Bronchial epithelial cell (primary cell): ENCODE measurements at regions not wholly inside any gene's neighbourhood (a gene's known extent, or its start where the extent isn't known, plus 50 kb on each side); places are given as distances from the start of the nearest gene placed in this dataset.
A peak's percentile ranks its signal among the peaks of the same experiment; 100 is the strongest.
"Not testable (repeated sequence)": the region's sequence is repeated elsewhere in the genome, so short reads cannot be mapped to it uniquely, and the experiment has no call there.

Experiments used
- DNase-seq: peaks from one replicate; pipeline ENCODE4 v3.0.0-alpha.2; 2010; ENCODE audit warnings: low read depth
- FAIRE-seq: peaks from 2 replicates; lab custom pipeline; 2011; peaks lifted over from hg19 to GRCh38; lab: Jason Lieb, UNC
- H3K27me3 ChIP-seq: 2 replicates; pipeline ENCODE4 v1.5.1; 2011; ENCODE audit warnings: low read length; ENCODE audit not compliant: control insufficient read depth, insufficient read depth
- H3K36me3 ChIP-seq: 2 replicates; pipeline ENCODE4 v1.5.1; 2011; ENCODE audit warnings: low read length; ENCODE audit not compliant: control insufficient read depth, insufficient read depth
- H3K4me3 ChIP-seq: 2 replicates; pipeline ENCODE4 v1.5.1; 2011; ENCODE audit warnings: mild to moderate bottlenecking, low read depth, low read length, control low read depth
- CTCF ChIP-seq: IDR thresholded peaks from 2 replicates; pipeline ENCODE4 v1.5.1; 2011; ENCODE audit warnings: mild to moderate bottlenecking, moderate library complexity, low read length, control low read depth, inconsistent platforms; ENCODE audit not compliant: insufficient read depth, severe bottlenecking

- H3K36me3 ChIP-seq = no peaks in the 10 kb centered on the region
- TF ChIP-seq CTCF = no peak
- FAIRE-seq = no peak
- no peak overlapping the region for H3K4me3 ChIP-seq
- no peaks in the 10 kb centered on the region for H3K27me3 ChIP-seq
- DNase-seq = no peak
These were observed 116.3 kb downstream of the TANC2 start for GRCh38 chr17:63082273-63082861.

- Histone ChIP-seq H3K4me3 (no peak overlapping the region), H3K36me3 (no peaks in the 10 kb centered on the region), H3K27me3 (no peaks in the 10 kb centered on the region)
- DNase-seq (peak; percentile 39), FAIRE-seq (no peak)
- TF ChIP-seq CTCF = no peak
These were observed 116.9 kb downstream of the TANC2 start for GRCh38 chr17:63082952-63083351.

GRCh38 chr17:63086483-63087185 is 120.6 kb downstream of the TANC2 start:
- H3K36me3 ChIP-seq = no peaks in the 10 kb centered on the region
- peak; percentile 39 for DNase-seq
- no peaks in the 10 kb centered on the region for H3K27me3 ChIP-seq
- peak; percentile 62 for FAIRE-seq
- TF ChIP-seq CTCF = no peak
- no peak overlapping the region for H3K4me3 ChIP-seq

GRCh38 chr17:63090358-63091114 is 124.5 kb downstream of the TANC2 start:
- H3K36me3 ChIP-seq, FAIRE-seq, DNase-seq, H3K27me3 ChIP-seq, H3K4me3 ChIP-seq: not testable (repeated sequence)

- not testable (repeated sequence) for H3K27me3 ChIP-seq, FAIRE-seq, H3K4me3 ChIP-seq, DNase-seq, H3K36me3 ChIP-seq
These were observed 125.9 kb downstream of the TANC2 start for GRCh38 chr17:63091909-63092308.

- H3K4me3 ChIP-seq = no peak overlapping the region
- H3K27me3 ChIP-seq = no peaks in the 10 kb centered on the region
- no peak for FAIRE-seq
- no peak for DNase-seq
- TF ChIP-seq CTCF = no peak
- H3K36me3 ChIP-seq = peaks cover 4% of the 10 kb centered on the region
These were observed 128.6 kb downstream of the TANC2 start for GRCh38 chr17:63094631-63095030.
